GM23338 (cell line): ENCODE measurements at regions not wholly inside any gene's neighbourhood (a gene's known extent, or its start where the extent isn't known, plus 50 kb on each side); places are given as distances from the start of the nearest gene placed in this dataset.

ENCODE experiments used
- ATAC-seq: fragments of 200-7000 bp; cut with Tn5 transposase; 3 replicates; pipeline ENCODE4 v1.9.1; 2020
- DNase-seq: peaks from one replicate; pipeline ENCODE4 v3.0.0-alpha.2; 2015; ENCODE audit warnings: low spot score
- H2AFZ ChIP-seq: fragments of 200-600 bp; sonication (generic); 2 replicates; pipeline ENCODE4 v1.8.0; 2016; ENCODE audit warnings: antibody characterized with exemption, mild to moderate bottlenecking, moderate library complexity
- H3F3A ChIP-seq: fragments of 200-600 bp; sonication (generic); replicated peaks from 2 replicates; pipeline ENCODE4 v1.8.0; 2017; ENCODE audit warnings: antibody characterized with exemption, mixed run types, low read depth
- H3K27ac ChIP-seq: fragments of 200-600 bp; sonication (generic); 2 replicates; pipeline ENCODE4 v1.6.1; 2016; ENCODE audit warnings: low read depth
- H3K27me3 ChIP-seq: fragments of 200-600 bp; sonication (generic); 2 replicates; pipeline ENCODE4 v1.8.0; 2016; ENCODE audit warnings: mild to moderate bottlenecking, mixed run types, moderate library complexity; ENCODE audit not compliant: insufficient read depth
- H3K36me3 ChIP-seq: fragments of 200-600 bp; sonication (generic); 2 replicates; pipeline ENCODE4 v1.8.0; 2016; ENCODE audit warnings: mild to moderate bottlenecking; ENCODE audit not compliant: insufficient read depth
- H3K4me1 ChIP-seq: fragments of 200-600 bp; sonication (generic); 2 replicates; pipeline ENCODE4 v1.8.0; 2016; ENCODE audit warnings: mild to moderate bottlenecking, moderate library complexity; ENCODE audit not compliant: insufficient read depth
- H3K4me2 ChIP-seq: fragments of 200-600 bp; sonication (generic); 2 replicates; pipeline ENCODE4 v1.7.1; 2017; ENCODE audit warnings: mixed run types
- H3K4me3 ChIP-seq: fragments of 200-600 bp; sonication (generic); 2 replicates; pipeline ENCODE4 v1.6.1; 2016; ENCODE audit warnings: mixed run types
- H3K79me2 ChIP-seq: fragments of 200-600 bp; sonication (generic); replicated peaks from 2 replicates; pipeline ENCODE4 v1.8.0; 2017; ENCODE audit warnings: mild to moderate bottlenecking; ENCODE audit not compliant: insufficient read depth
- H3K9me2 ChIP-seq: fragments of 200-600 bp; sonication (generic); 2 replicates; pipeline ENCODE4 v1.8.0; 2017; ENCODE audit not compliant: insufficient read depth
- H4K20me1 ChIP-seq: fragments of 200-600 bp; sonication (generic); replicated peaks from 2 replicates; pipeline ENCODE4 v1.8.0; 2017; ENCODE audit warnings: mild to moderate bottlenecking; ENCODE audit not compliant: insufficient read depth
- H3K27ac Mint-ChIP-seq: 2 replicates; pipeline ENCODE4 v1.8.0; 2020; ENCODE audit warnings: inconsistent platforms, mild to moderate bottlenecking, moderate library complexity, mixed read lengths
- H3K27me3 Mint-ChIP-seq: 3 replicates; pipeline ENCODE4 v1.8.0; 2022; ENCODE audit warnings: low read depth, mild to moderate bottlenecking, moderate library complexity, mixed read lengths, inconsistent platforms; ENCODE audit not compliant: insufficient read depth, poor library complexity
- H3K36me3 Mint-ChIP-seq: 3 replicates; pipeline ENCODE4 v1.8.0; 2021; ENCODE audit warnings: low read depth, mild to moderate bottlenecking, inconsistent platforms, moderate library complexity, mixed read lengths
- H3K4me1 Mint-ChIP-seq: 3 replicates; pipeline ENCODE4 v1.8.0; 2020; ENCODE audit warnings: mild to moderate bottlenecking, inconsistent platforms, mixed read lengths
- H3K4me3 Mint-ChIP-seq: 3 replicates; pipeline ENCODE4 v1.8.0; 2021; ENCODE audit warnings: moderate library complexity, mild to moderate bottlenecking, inconsistent platforms, mixed read lengths
- H3K9me3 Mint-ChIP-seq: 3 replicates; pipeline ENCODE4 v1.8.0; 2020; ENCODE audit warnings: moderate library complexity, mild to moderate bottlenecking, inconsistent platforms, mixed read lengths
- CREB1 ChIP-seq: fragments of 250-450 bp; sonication (Bioruptor Pico); IDR thresholded peaks from 2 replicates; pipeline ENCODE4 v1.5.0; 2020; ENCODE audit warnings: low read depth, mild to moderate bottlenecking, moderate library complexity
- CTCF ChIP-seq, 2 experiments: fragments of 200-600 bp in 1 of 2; sonication (generic) in 1 of 2; conservative IDR thresholded peaks; 2 replicates each; pipeline versions ENCODE4 v1.5.1 to v1.6.1; 2016 to 2017; ENCODE audit warnings: antibody characterized with exemption in 2 of 2, low read depth in 2 of 2, mild to moderate bottlenecking in 2 of 2, moderate library complexity in 1 of 2
- ETS1 ChIP-seq: IDR thresholded peaks from 2 replicates; pipeline ENCODE4 v1.6.1; 2016; ENCODE audit warnings: antibody characterized with exemption
- EZH2 ChIP-seq: fragments of 200-600 bp; sonication (generic); IDR thresholded peaks from one replicate; pipeline ENCODE4 v1.8.0; 2017; ENCODE audit warnings: antibody characterized with exemption, mild to moderate bottlenecking, low read depth; ENCODE audit not compliant: unreplicated experiment
- EZH2phosphoT487 ChIP-seq: fragments of 200-600 bp; sonication (generic); IDR thresholded peaks from one replicate; pipeline ENCODE4 v1.8.1; 2018; ENCODE audit warnings: antibody characterized with exemption; ENCODE audit not compliant: unreplicated experiment
- JUNB ChIP-seq: IDR thresholded peaks from one replicate; pipeline ENCODE4 v1.6.1; 2016; ENCODE audit warnings: antibody characterized with exemption; ENCODE audit not compliant: unreplicated experiment
- NANOG ChIP-seq: IDR thresholded peaks from 2 replicates; pipeline ENCODE4 v1.6.1; 2016; ENCODE audit warnings: antibody characterized with exemption, borderline replicate concordance
- POLR2AphosphoS5 ChIP-seq: IDR thresholded peaks from 2 replicates; pipeline ENCODE4 v1.6.1; 2016; ENCODE audit warnings: antibody characterized with exemption, low read depth
- REST ChIP-seq: IDR thresholded peaks from one replicate; pipeline ENCODE4 v1.6.1; 2018; ENCODE audit warnings: antibody characterized with exemption; ENCODE audit not compliant: unreplicated experiment
- STAT1 ChIP-seq: IDR thresholded peaks from one replicate; pipeline ENCODE4 v1.6.1; 2016; ENCODE audit warnings: antibody characterized with exemption; ENCODE audit not compliant: unreplicated experiment
- ZNF114 ChIP-seq: fragments of 250-450 bp; sonication (Bioruptor Pico); IDR thresholded peaks from 2 replicates; pipeline ENCODE4 v1.5.0; 2020; ENCODE audit warnings: mild to moderate bottlenecking, moderate library complexity
- ZNF331 ChIP-seq: fragments of 250-450 bp; sonication (Bioruptor Pico); IDR thresholded peaks from 2 replicates; pipeline ENCODE4 v1.5.0; 2020; ENCODE audit warnings: low read depth, mild to moderate bottlenecking, moderate library complexity
- ZNF462 ChIP-seq: fragments of 250-450 bp; sonication (Bioruptor Pico); IDR thresholded peaks from 2 replicates; pipeline ENCODE4 v1.5.0; 2020; ENCODE audit warnings: mild to moderate bottlenecking, moderate library complexity

- H2AFZ ChIP-seq = no peak overlapping the region
- H3K4me3 ChIP-seq = no peak overlapping the region
- H3F3A ChIP-seq = no peaks in the 10 kb centered on the region
- H3K4me2 ChIP-seq = no peak overlapping the region
- Mint-ChIP-seq H3K9me3 (no peaks in the 10 kb centered on the region), H3K36me3 (no peaks in the 10 kb centered on the region), H3K4me3 (no peak overlapping the region), H3K27me3 (no peaks in the 10 kb centered on the region), H3K27ac (no peak overlapping the region), H3K4me1 (no peaks in the 10 kb centered on the region)
- 0 out of 2 replicates have a peak, but pooled peaks cover 2% of the 10 kb centered on the region for H3K9me2 ChIP-seq
- DNase-seq = no peak
- H3K79me2 ChIP-seq = no peaks in the 10 kb centered on the region
- TF ChIP-seq ETS1 (no peak), NANOG (no peak), REST (no peak), CREB1 (CRISPR knock-in tag) (no peak), ZNF331 (no peak), STAT1 (no peak), ZNF114 (CRISPR knock-in tag) (no peak), JUNB (no peak), EZH2 (no peak), CTCF (conservative IDR thresholded peaks at IDR 0.05; ENCODE audit: low read depth in 2 of 2) (no peak), EZH2phosphoT487 (no peak), POLR2AphosphoS5 (no peak), ZNF462 (CRISPR knock-in tag) (no peak)
- ATAC-seq = no peak
- no peaks in the 10 kb centered on the region for H4K20me1 ChIP-seq
- H3K4me1 ChIP-seq = no peaks in the 10 kb centered on the region
- H3K36me3 ChIP-seq = no peaks in the 10 kb centered on the region
- no peaks in the 10 kb centered on the region for H3K27me3 ChIP-seq
- H3K27ac ChIP-seq = no peak overlapping the region
Measured at GRCh38 chr4:160869899-160870298, 1293.9 kb downstream of the FSTL5 start.
